ENCODE measurements at regions not wholly inside any gene's neighbourhood (a gene's known extent, or its start where the extent isn't known, plus 50 kb on each side); places are given as distances from the start of the nearest gene placed in this dataset.

DNA sequence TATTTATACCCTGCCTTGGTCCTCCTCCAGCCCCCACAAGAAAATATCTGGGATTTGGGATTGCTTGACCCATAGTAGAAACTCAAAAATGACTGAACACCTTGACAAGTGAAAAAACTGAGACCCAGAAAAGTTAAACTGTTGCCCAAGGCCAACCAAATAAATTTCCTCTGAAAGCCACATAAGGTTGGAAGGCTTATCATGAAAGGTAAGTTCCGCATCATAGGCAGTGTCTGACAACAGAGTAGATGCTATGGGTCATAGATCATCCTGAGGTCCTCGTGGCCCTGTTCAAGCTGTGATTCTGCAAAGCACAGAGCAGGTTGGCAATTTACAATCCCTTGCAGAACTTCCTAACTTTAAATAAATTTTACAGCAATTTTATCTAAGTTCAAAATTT lies 140.8 kb upstream of the TSC22D2 start:
- no peak for DNase-seq (ENCODE audit: low read depth)

DNA sequence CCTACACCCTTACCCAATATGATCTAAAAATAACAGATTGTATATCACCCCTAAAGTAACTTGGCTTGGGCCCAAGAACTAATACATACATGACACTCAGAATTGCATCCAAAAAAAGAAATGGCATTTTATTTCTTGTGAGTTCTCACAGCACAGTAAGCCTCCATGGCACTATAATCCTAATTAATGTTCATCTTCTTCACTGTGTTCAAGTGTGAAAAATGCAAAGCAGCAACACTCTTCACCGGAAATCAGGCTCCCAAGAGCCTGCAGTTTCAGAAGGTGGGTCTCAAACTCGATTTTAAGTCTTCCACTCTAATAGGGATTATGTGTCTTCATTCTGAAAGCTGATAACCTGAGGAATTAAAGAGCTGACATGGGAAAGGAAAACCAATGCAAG lies 142.8 kb upstream of the TSC22D2 start:
- DNase-seq (ENCODE audit: low read depth) = no peak

DNA sequence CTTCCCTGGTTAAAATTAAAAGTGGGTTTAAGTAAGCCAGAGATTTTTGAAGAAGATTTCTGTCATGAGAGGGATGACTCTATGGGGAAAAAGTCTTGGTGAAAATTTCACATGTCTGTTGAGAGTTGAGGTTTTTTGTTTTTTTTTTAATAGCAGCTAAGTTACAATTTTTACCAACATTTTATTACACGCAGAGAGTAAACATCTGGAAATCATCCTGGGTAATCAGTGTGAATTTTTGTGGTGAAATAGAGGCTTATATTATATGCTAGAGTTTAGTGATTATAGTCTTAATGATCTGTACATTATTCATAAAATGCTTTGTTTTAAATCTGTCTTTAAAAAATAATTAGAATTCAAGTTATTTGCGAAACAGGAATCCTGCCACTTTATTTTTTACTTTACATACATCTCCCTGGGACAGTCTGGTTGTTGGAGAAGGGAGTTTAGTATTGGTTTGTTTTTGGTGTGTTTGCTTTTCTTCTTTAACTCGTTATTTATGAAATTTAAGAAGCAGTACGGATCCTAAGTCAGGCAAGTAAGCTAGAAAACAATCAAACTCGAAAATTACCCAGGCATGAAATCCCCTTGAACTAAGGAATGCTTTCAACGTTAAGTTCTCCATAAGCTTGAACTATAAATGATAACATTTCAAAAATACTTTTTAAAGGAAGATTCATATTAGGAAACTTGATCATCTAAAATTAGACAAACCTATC lies 143.4 kb upstream of the TSC22D2 start:
- peak; percentile 35 for DNase-seq (ENCODE audit: low read depth)

DNA sequence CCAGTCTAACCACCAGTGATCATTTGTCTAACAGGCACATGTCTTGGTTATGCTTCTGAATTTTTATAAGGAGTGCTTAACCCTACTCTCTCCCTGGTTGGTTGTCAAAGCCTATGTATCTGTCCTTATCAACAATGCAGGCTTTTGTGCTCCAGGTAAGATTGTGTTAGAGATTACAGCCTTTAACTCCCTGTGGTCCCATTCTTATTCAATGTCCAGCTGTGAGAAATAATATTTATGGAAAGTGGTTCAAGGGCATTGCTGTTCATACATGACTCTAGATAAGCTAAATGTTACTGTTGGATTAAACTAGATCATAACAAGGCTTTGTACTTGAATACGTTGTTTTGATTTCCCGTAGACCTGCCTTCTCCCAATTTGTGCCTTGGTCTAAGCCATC lies 146.1 kb upstream of the TSC22D2 start:
- no peak for DNase-seq (ENCODE audit: low read depth)

DNA sequence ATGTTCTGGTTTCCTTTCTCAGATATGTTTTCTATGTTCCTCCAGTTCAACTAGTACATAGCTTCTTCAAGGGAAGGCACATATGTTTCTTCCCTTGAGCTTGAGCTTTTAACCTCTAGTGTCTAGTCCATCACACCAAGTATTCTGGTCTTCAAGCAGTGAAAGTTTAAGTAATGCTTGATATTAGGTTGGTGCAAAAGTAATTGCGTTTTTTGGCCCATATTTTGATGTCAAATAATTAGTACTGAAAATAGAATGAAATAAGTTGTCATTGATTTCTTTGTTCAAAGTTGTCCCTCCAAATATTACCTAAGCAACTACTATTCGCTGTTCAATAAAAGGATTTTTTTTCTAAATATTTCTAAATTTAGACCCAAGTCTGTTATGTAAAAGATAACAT lies 146.7 kb upstream of the TSC22D2 start:
- no peak for DNase-seq (ENCODE audit: low read depth)

DNA sequence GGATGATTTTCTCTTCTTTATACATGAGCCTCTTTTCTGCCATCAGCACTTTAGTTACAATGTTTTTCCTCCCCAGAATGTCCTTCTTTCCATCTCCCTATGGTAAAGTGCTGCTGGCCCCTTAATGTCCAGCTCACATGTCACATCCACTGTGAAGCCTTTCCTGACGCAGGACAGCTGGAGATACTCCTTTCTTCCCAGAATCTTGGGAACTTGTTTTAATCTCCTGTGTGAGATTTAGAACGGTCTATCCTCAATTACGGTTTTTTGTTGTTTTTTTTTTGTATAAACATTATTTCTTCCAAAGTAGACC lies 147.7 kb upstream of the TSC22D2 start:
- DNase-seq (ENCODE audit: low read depth) = no peak

DNA sequence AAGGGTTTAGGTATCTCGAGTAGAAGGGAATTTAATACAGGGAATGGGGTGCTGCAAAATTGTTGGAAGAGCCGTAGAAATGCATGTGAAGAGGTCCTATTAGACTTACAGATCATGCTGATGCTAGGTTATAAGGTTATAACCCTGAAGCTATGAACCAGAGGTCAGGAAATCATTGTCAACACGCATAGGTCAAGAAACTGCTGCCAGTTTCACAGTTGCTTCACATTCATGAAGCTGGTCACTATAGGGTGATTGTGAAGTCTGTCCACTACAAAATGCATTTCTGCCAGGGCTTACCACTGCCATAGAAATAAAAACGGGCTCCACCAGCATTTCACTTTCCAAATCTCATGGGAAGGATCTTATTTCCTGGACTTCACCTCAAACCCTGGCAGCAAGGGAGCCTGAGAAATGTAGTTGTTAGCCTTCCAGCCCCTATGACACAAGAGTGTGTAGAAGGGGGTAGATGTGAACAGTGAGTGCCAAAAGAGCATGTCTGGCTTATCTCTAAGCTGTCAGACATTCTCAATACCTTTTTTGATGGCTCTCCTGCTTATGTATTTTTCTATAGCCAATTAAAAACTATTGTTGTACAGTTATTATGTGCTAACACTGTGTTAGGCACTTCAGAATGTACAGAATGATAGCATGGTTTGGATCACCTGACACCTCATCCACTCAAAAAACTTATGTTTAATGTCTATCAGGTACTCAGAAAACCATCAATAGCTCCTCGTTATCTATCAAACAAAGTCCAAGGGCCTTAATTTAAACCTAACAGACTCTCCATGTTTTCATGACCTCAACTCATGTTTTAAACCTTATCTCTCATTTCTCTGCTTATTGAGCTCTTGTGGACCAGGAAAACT lies 148.3 kb upstream of the TSC22D2 start:
- DNase-seq (ENCODE audit: low read depth) = no peak

DNA sequence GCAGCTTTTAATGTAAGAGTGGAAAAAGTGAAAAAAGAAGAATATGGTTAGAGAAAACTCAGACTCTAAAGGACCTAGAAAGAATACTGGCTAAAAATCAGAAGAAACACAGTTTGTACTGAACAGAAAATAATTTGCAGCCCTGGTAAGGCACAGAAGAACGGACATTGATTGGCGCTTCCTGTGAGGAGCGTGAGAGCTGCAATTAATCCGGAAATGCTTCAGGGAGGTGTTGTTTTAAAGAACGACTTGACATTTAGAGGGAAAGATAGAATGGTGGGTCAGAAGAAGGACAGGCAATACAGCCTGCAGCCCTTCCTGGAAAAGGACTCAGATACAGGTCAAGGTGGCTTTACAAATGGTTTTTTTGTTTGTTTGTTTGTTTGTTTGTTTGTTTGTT lies 151.3 kb upstream of the TSC22D2 start:
- DNase-seq (ENCODE audit: low read depth) = no peak

DNA sequence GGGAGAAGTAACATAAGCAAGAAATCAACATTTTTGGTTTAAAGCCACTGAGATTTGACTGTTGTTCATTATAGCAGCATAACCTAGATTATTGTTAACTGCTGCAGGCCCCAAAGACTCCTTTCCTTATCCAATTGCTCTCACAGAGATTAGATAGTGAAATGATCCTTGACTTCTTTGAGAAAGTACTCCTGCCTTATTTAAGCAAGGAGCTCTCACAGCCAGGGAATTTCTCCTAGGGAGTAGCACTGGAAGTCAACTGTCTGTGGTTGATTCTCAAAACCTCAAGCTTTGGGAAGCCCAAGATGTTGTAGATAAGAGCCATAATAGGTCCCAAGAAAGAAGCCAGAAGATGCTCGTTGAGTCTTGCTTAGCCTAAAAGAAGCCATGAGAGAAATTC lies 151.8 kb upstream of the TSC22D2 start:
- DNase-seq (ENCODE audit: low read depth) = peak; percentile 68

DNA sequence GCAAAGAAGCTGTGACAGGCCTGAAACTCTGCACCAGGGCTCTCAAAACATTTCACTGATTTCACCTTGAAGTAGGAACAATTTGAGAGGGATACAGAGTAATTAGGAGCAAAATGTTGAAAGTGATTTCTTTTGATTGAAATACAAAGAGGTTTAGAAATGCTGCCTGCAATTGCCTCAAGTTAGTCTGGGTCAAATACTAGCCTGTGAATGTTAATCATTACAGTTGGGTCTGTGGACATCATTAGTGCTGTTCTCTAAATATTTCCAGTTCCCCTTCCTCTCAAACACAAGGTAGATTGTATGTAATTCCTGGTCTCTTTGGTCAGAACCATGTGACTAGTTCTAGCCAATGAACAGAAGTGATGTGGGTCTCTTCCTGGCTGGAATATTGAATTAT lies 152.3 kb upstream of the TSC22D2 start:
- DNase-seq (ENCODE audit: low read depth) = no peak

DNA sequence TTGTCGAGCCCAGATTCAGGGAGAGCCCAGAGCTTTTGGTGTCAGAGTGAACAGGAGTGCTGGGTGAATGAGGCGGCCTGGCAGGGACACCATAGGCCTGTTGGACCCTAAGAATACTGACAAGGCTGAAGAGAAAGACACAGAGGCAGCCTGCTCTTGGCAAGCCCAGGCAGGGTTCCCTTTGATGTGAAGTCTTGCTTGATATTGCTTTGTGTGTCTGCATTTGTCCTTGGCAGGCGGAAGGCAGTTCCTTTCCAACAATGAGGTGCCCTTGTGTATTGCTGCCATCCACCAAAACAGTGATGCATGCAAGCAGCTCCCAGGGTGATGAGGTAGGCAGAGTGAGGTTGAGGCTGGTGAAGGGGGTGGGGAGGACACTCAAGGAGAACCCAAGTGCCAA lies 152.7 kb upstream of the TSC22D2 start:
- no peak for DNase-seq (ENCODE audit: low read depth)

DNA sequence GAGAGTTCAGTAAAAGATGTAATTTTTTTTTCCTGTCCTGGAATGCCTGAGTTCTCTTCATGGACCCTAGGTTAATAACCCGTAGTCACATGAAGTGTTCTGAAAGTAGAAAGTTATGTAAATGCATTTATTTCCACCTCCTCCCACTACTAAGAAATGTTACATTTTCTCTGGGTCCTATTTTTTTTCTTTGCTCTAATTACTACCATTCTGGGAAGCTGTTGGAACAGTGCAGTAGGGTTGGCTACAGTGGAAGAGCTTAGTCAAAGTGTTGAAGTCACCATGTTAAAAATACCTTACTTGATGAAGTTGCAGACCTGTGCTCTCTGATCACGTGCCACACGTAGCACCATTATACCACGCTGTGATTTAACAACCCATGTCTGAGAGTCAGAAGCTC lies 153.8 kb upstream of the TSC22D2 start:
- DNase-seq (ENCODE audit: low read depth) = no peak

DNA sequence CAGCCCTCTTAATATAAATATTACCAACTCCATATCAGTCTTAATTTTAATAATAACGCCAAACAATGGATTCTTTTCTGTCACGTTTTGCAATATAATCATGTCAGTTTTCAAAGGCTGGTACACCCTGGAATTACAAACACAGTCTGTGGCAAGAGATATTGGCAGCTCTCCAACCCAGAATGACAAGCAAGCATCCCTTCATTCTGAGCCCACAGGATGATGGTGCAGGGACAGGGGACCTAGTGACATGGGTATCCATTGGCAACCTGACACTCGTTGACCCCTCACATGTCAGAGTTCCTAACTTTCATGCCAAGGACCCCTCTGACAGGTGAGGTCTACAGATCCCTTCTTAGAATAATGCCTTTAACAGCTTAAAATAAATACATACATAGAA lies 154.5 kb upstream of the TSC22D2 start:
- no peak for DNase-seq (ENCODE audit: low read depth)

DNA sequence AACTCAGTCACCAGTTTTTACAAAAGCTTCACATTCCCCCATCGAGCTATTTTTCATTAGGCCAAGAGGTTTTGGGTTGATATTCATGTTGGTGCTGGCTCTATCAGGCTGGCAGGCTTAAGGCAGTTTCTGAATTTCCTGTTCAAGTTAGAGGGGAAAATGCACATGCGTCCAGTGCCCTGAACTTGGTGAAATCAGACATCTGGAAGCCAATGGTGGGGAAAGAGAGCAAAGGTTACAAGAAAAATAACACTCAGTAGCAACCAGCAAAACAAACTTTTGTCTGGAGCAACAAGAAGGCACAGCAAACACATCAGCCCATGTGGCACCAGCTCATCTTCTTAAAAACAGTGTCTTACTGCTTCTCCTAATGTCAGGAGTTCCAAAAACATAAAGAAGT lies 155.6 kb upstream of the TSC22D2 start:
- DNase-seq (ENCODE audit: low read depth) = peak; percentile 53

DNA sequence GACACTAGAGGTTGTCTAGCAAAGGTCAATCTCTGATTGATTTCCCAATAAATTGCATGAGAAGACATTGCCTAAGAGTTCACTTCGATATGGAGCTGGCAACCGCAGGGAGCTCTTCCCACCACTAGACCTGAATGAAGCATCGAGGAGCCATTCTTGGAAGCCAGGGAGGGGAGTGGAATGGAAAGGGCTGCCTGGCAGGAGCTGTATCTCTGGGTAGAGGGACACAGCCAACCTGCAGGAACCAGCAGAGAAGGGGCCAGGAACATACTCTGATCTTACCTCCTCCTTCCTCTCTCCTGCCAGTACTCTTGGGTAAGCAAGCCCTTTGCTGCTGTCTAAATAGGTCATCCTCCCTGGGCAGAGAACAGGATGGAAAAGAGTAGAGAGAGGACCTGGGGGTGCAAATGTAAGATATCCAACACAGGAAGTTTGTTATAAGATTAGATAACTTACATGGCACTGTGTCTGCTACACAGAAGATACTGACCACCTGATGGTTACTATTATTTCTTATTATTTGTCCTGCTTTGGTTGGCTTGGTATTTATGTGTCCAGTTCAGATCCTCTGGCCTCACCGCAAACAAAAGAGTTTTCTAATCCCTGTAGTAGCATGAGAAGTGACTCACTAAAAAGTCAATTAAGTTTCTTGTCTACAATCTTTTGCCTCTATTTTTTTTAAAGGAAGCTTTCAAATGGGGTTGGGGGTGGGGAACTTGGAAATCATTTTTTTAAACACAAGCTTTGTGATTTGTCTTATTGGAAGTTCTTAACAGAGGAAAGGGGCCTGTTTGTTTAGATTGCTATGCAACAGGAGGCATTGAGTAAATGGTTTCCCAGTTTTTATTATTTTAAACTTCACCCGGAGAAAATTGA lies 156.7 kb upstream of the TSC22D2 start:
- peak; percentile 63 for DNase-seq (ENCODE audit: low read depth)

DNA sequence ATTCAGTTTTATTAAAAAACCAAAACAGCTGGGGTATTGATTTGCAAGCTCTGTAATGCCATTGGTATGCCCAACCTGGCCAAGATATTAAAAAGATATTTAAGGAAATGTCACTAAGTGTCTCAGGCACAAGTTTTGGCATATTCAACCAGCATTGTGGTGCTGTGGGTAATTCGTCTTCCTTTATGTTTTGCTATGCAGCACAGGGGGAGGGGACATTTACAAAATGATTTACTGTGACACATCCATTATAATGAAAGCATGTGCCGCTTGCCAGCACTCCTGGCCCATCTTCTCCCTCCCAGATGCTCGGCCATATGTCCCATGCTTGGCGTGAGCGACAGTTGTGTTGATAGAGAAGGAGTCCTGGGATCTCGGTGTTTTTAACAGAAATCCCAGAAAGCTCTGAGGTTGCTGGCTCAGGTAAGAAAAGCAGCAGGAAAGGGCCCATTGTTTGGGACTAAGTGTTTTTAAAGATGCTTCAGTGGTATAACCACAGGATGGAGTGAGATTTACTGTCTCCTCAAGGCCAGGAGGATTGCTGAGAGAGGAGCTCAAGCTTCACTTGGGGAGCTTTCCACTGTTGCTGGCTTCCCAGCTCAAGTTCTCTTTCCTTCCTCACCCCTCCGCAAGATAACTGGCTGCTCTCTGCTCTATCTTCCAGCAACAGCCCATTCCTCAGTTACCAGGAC lies 158.2 kb upstream of the TSC22D2 start:
- DNase-seq (ENCODE audit: low read depth) = no peak

DNA sequence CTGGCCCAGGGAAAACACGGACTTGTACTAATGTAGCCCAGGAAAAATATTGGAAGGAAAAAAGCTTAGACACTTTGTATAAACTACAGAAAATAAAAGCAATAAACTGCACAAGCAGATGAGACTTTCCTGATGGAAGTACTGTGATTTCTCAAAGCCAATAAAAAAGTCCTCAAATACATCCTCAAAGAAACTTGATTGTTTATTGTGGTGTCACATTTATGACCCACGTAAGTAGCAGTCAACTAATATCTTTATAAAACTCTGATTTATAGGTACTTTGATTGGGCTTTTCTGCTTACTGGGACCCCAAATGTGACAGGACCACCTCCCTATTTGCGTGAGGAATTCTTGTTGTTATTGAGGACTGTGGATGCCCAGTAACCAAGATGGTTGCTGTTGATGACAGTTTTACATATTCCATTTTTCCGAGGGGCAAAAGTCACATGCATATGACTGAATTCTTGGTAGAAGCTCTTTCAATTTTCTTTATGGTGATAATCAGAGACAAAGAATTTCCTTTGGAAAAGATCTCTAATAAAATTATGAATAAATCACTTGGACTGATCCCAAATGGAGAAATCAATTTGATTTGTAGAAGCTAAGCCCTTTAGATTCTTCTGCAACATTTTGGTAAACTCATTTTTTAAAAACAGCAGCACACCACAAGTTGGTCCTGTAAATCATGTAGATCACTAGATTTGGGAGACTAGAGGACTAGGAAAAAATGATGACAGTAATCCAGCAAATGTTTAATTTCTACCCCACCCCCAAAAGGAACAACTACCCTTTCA lies 159.0 kb upstream of the TSC22D2 start:
- DNase-seq (ENCODE audit: low read depth) = no peak

DNA sequence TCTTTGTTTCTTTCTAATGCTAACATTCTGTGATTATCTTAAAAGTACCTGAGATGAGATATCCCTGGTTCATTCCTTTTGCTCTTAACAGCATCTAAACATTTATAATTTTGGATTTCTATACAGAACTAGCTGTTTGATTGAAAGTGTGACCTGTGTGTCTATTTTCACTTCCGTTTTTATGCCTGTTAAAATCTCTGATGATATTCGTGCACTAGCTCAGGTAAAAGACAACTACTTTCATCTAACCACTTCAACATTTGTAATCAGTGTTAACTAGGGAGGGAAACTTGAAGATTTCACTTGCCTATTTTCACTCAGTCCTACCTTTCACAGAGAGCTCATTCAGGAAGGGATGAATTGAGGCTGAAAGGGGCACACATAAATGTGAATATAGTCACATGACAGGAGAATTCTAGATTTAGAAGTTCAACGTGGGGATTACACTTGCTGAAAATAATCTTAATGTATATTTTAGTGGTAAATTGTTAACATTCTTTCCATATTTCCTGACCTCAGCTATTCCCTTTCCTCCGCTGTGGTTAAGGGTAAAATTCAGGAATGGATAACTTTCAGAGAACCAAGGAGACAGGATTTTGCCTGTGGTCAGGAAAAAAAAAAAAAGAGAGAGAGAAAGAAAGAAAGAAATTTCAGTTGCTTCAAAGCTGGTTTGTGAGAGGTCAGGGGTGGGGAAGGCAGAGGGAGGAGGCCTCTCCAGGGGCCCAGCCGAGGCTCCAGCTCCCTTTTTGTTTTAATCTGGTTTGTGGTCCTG lies 159.8 kb upstream of the TSC22D2 start:
- peak; percentile 93 for DNase-seq (ENCODE audit: low read depth)

DNA sequence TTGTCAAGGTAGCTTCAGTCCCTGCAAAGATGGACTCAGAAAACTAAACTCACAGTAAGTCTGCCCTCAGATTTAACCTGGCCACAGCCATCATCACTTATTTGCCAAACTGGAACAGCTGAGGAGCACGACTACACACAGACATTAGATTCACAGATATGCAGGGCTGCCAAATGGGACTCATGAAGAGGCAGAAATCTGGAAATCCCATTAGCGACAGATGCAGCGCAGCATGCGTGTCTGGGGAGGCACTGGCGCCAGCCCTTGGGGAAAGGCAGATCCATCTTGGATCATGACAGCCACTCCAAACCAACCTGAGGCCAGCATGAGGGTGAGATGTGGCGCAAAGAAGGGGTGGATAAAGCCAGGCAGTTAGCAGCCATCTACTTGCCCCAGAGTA lies 160.7 kb upstream of the TSC22D2 start:
- DNase-seq (ENCODE audit: low read depth) = no peak

DNA sequence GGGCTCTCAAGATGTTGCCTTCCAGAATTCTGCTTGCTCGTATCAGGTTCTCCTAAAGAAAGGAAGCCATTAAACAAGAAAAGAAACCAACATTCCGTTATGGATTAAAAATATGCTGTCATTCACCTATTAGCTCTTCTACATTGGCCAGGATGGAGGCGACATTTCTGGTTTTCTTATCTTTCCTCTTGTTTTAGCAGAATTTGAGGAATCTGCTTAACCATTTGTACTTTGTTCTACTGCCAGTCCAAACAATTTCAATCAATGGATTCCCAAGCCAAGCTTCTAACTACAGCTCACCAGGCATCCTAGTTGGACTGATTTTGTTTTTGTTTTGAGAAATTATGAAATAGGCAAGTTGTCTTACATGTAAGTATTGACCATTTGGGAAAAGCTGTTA lies 164.6 kb upstream of the TSC22D2 start:
- DNase-seq (ENCODE audit: low read depth) = no peak
